Fibroblast of skin of back (primary cell): ENCODE measurements at regions not wholly inside any gene's neighbourhood (a gene's known extent, or its start where the extent isn't known, plus 50 kb on each side); places are given as distances from the start of the nearest gene placed in this dataset.

ENCODE experiments used
- DNase-seq: peaks from one replicate; pipeline ENCODE4 v3.0.0-alpha.2; 2013

DNA sequence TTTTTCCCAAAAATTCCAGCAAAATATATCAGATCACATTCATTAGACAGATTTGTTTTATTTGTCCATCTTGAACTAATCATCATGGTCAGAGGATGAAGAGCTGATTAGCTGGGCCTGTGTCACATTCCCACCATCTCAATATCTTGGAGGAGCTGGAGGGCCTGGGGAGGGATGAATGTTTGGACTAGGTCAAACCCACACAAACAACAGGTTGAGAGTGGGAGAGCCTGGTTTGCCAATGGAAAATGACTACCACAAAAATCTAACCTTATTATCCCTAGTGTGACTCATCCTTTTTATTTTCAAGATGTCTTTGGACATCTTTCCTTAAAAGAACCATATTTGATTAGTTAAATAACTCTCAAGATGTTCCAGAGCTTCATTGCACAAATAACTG lies 242.4 kb downstream of the OGFRL1 start:
- DNase-seq = no peak

GRCh38 chr6:71531841-71532240 lies 243.2 kb downstream of the OGFRL1 start:
- no peak for DNase-seq

DNA sequence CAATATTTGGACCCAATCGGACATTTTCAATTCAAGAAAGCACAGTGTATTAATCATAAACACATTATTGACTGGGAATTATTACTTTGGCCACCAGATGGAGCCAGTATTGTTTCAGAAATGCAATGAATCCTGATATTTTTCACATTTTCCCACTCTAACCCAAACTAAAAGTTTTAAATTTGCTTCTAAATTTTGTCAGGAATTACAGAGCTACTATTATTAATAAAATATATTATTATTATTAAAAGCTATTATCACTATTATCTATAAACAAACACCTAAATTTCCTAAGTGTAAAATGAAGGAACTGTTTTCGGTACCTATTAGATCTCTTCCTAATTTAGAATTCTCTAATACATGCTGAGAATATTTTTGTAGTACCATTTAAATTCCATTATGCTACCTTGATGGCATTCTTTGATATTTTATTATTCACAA lies 245.3 kb downstream of the OGFRL1 start:
- peak; percentile 43 for DNase-seq

DNA sequence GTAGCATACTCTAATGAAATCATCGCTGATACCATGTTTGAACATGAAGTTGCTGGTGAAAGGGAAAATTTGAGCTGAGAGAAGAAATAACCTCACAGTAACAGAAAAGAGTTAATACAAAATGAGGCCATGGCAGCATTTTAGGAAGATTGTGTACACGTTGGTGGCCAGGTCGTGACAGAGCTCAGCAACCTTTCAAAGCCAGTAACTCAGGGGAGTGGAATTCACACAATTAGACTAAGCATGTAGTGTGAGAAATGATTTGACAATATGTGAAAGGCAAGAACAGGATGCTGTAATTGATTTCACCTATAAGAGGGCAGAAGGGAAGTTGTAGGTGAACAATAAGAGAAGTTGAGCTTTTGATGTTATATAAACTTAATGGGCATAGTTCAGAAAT lies 246.3 kb downstream of the OGFRL1 start:
- no peak for DNase-seq

GRCh38 chr6:71537717-71538116 lies 249.1 kb downstream of the OGFRL1 start:
- DNase-seq = peak; percentile 57

GRCh38 chr6:71544028-71544427 lies 255.4 kb downstream of the OGFRL1 start:
- DNase-seq = peak; percentile 91

- DNase-seq = no peak
Observed at GRCh38 chr6:71544906-71545305, 256.3 kb downstream of the OGFRL1 start.

DNA sequence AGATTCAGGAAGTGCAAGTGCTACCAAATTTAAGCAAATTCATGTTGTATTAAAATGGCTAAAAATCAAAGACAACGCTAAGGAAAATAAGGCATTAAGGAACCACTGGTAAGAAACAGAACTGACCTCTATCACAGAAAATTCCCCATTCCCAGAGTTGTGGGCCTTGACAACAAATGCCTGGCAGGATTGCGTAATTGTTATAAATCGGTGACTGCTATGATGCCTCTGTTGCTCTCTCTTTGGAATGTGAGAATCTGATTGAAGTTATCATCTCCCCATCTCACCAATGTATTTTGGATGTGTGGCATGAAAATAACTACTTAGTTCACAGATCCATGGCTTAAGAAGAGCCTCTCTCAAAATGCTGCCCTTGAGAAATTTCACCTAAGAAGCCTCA lies 257.3 kb downstream of the OGFRL1 start:
- DNase-seq = no peak

DNA sequence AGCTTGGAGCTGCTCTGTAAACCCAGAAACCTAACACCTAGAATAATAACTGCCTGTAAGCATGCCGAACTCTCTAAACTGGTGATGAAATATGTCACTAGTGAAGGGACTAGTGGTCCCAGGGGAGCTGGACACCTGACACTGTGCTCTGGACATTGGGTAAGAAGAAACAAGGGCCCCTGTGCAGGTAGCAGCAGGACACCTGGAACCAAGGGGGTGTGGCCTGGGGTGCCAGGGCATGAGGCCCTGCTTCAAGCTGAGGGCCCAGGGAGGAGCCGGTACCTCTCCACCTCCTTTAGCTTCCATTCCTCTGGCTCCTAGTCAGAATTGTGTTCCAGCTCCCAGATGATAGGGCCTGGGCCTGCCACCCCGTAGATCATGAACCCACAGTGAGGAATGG lies 263.2 kb downstream of the OGFRL1 start:
- no peak for DNase-seq

DNA sequence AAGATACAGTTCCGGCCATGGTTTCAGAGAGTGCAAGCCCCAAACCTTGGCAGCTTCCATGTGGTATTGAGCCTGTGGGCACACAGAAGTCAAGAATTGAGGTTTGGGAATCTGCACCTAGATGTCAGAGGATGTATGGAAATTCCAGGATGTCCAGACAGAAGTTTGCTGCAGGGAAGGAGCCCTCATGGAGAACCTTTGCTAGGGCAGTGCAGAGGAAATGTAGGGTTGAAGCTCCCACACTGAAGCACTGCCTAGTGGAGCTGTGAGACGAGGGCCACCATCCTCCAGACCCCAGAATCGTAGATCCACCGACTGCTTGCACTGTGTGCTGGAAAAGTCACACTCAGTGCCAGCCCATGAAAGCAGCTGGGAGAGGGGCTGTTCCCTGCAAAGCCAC lies 267.5 kb downstream of the OGFRL1 start:
- no peak for DNase-seq

DNA sequence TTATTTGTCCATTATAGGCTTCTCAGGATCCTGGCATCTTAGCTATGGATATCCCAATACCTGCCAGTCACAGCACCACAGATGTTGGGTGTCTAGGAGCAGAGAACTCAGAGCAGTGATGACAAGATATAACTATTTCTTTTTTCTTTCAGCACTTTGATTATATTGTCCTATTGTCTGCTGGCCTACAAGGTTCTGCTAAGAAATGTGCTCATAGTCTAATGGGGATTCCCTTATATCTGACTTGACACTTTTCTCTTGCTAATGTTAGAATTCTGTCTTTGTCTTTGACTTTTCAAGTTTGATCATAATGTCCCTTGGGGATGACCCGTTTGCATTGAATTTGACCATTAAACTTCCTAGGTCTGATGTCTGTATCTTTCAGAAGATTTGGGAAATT lies 270.4 kb downstream of the OGFRL1 start:
- DNase-seq = no peak

GRCh38 chr6:71567562-71567961 lies 279.0 kb downstream of the OGFRL1 start:
- no peak for DNase-seq

- DNase-seq = no peak
Observed at GRCh38 chr6:71577766-71578165, 289.2 kb downstream of the OGFRL1 start.

DNA sequence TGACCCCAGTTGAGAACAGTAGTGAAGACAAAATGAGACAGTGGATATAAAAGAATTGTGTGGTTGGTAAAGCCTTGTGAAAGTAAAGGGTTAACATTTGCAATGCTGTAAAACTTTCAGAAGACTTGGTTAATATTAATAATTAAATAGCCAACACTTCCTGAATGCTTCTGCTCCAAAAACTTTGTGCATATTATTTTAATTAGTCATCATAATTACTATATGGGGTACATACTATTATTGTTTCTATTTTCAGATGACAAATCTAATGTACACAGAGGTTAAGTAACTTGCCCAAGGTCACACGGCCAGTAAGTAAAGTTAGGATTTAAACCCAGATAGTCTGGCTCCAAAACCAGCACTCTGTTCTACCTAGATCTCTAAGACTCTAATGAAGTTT lies 291.3 kb downstream of the OGFRL1 start:
- peak; percentile 5 for DNase-seq

- DNase-seq = no peak
Observed at GRCh38 chr6:71582820-71583219, 294.2 kb downstream of the OGFRL1 start.

DNA sequence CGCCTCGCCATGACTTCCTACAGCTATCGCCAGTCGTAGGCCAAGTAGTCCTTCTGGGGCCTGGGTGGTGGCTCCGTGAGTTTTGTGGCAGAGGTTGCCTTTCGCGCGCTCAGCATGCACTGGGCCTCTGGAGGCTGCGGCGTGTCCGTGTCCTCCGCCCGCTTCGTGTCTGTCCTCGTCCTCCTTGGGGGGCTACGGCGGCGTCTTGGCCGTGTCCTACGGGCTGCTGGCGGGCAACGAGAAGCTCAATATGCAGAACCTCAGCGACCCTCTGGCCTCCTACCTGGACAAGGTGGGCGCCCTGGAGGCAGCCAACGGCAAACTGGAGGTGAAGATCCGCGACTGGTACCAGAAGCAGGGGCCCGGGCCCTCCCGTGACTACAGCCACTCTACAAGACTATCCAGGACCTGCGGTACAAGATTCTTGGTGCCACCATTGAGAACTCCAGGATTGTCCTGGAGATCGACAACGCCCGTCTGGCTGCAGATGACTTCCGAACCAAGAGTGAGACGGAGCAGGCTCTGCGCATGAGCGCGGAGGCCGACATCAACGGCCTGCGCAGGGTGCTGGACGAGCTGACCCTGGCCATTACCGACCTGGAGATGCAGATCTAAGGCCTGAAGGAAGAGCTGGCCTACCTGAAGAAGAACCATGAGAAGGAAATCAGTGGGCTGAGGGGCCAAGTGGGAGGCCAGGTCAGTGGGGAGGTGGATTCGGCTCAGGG lies 296.3 kb downstream of the OGFRL1 start:
- DNase-seq = no peak

GRCh38 chr6:71585472-71585871 lies 296.9 kb downstream of the OGFRL1 start:
- DNase-seq = no peak

- no peak for DNase-seq
Observed at GRCh38 chr6:71588490-71588889, 297.9 kb upstream of the RIMS1 start.

- no peak for DNase-seq
Observed at GRCh38 chr6:71589254-71589653, 297.1 kb upstream of the RIMS1 start.

DNA sequence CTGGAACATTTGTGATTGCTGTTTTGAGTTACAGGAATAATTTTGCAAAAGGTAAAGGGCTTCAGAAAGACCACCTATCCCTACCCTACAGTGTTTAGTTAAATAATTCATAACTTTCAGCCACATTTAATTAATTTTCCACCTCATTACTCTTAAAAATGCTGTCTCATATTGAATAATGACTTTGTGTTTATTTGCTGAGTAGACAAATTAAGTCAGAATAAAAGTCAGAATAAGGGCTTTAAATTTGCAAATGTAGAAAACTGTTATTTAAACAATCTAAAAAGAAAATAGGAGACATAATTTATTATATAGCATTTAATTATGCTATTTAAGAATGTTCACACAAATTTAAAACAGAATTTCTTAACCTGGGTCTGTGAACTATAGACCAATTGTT lies 293.7 kb upstream of the RIMS1 start:
- no peak for DNase-seq

DNA sequence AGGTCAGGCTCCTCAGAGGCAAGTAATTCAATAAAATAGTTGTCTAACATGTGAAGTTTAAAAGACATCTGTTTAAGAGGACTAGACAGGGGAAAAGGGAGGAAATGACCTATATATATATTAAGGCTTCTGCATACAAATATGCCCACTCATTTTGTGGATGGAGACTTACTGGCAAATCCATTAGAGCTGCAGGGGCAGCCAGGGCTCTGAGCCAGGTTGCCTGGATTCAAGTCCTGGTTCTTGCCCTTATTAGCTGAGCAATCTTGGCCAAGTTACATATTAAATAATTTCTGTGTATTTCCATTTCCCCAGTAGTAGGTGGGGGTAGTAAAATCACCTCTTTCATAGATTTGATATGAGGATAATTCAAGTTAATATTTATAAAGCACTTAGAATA lies 287.0 kb upstream of the RIMS1 start:
- no peak for DNase-seq

- DNase-seq = peak; percentile 61
Observed at GRCh38 chr6:71602385-71603007, 283.9 kb upstream of the RIMS1 start.

DNA sequence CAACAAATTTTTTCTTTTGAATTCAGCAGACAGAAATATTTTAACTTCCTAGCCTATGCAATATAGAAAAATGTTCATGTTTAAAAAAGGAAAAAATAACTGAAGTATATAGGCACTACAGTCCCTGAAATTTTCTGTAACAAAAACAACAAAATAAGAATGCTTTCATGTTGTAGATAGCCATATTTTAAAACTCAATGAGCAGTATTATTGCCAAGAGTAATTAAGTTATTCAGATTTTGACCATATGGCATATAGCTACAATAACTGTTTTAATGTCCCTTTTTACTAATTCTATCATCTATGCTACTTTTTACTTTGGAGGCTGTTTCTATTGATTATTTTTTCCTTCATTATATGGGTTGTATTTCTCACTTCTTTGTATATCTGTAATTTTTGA lies 283.3 kb upstream of the RIMS1 start:
- no peak for DNase-seq

DNA sequence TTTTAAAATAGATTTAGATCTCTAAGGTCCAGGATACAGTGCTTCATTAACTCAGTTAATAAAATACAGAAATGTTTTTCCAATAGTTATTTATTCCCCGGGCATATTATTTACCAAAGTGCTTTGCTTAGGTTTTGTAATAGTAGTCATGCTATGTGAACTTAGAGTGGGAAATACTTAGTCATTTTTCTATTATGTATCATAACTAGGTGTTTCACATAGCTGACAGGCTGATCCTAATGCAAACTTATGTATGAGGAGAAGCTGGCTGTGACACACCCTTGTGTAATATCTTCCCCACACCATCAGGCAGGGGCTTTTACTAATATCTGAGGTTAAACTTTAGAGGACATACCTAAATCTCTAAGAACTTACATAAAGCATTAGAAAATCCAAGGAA lies 277.7 kb upstream of the RIMS1 start:
- peak; percentile 8 for DNase-seq

GRCh38 chr6:71619836-71620235 lies 266.5 kb upstream of the RIMS1 start:
- no peak for DNase-seq
